ENCODE measurements at regions not wholly inside any gene's neighbourhood (a gene's known extent, or its start where the extent isn't known, plus 50 kb on each side); places are given as distances from the start of the nearest gene placed in this dataset.

GRCh38 chr9:10690546-10690945 lies 77.7 kb upstream of the PTPRD start:
- H2AFZ ChIP-seq (ENCODE audit: insufficient read depth, low read depth, low read length, poor library complexity, severe bottlenecking) = no peak overlapping the region
- no peak for ATAC-seq (ENCODE audit: low read depth)
- Mint-ChIP-seq H3K27ac (no peak overlapping the region), H3K9me3 (ENCODE audit: insufficient read depth) (no peaks in the 10 kb centered on the region), H3K4me3 (no peak overlapping the region), H3K27me3 (no peaks in the 10 kb centered on the region), H3K4me1 (no peaks in the 10 kb centered on the region)
- no peaks in the 10 kb centered on the region for H3K36me3 ChIP-seq (replicated peaks in 1 of 2; ENCODE audit: control extremely low read depth in 1 of 2, control insufficient read depth in 1 of 2, extremely low read depth in 1 of 2, insufficient read depth in 2 of 2, low read length in 1 of 2)
- H3K9me3 ChIP-seq (ENCODE audit: control extremely low read depth in 1 of 3, control insufficient read depth in 2 of 3, insufficient read depth in 1 of 3, low read length in 2 of 3) = no peaks in the 10 kb centered on the region
- H3K9ac ChIP-seq (ENCODE audit: low read length) = no peak overlapping the region
- no peaks in the 10 kb centered on the region for H3K4me1 ChIP-seq (ENCODE audit: control insufficient read depth in 2 of 2, insufficient read depth in 2 of 2, low read length in 2 of 2)
- ChIA-PET POLR2A (no interaction called here), CTCF (no interaction called here)
- no peak overlapping the region for H3K4me3 ChIP-seq (ENCODE audit: control extremely low read depth in 1 of 5, extremely low read depth in 1 of 5, insufficient read depth in 1 of 5, low read depth in 2 of 5, low read length in 4 of 5)
- H3K27ac ChIP-seq (ENCODE audit: low read length in 2 of 2) = no peak overlapping the region
- intact Hi-C loops (cut with micrococcal nuclease) = no loop called here
- DNase-seq = no peak
- TF ChIP-seq, protein P1, sequence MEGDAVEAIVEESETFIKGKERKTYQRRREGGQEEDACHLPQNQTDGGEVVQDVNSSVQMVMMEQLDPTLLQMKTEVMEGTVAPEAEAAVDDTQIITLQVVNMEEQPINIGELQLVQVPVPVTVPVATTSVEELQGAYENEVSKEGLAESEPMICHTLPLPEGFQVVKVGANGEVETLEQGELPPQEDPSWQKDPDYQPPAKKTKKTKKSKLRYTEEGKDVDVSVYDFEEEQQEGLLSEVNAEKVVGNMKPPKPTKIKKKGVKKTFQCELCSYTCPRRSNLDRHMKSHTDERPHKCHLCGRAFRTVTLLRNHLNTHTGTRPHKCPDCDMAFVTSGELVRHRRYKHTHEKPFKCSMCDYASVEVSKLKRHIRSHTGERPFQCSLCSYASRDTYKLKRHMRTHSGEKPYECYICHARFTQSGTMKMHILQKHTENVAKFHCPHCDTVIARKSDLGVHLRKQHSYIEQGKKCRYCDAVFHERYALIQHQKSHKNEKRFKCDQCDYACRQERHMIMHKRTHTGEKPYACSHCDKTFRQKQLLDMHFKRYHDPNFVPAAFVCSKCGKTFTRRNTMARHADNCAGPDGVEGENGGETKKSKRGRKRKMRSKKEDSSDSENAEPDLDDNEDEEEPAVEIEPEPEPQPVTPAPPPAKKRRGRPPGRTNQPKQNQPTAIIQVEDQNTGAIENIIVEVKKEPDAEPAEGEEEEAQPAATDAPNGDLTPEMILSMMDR (IDR thresholded peaks at IDR 0.05) = no peak
- TF ChIP-seq EZH2 (IDR thresholded peaks at IDR 0.05; ENCODE audit: borderline replicate concordance, insufficient read depth, low read depth, low read length, poor library complexity, severe bottlenecking) = no peak
- H3K27me3 ChIP-seq (replicated peaks in 1 of 4; ENCODE audit: control extremely low read depth in 1 of 4, control insufficient read depth in 3 of 4, insufficient read depth in 4 of 4, low read length in 3 of 4) = no peaks in the 10 kb centered on the region
- no peaks in the 10 kb centered on the region for H4K20me1 ChIP-seq (ENCODE audit: control insufficient read depth, insufficient read depth, low read length, poor library complexity, severe bottlenecking)
- WGBS (ENCODE audit: insufficient coverage) = no CpG with 5 or more reads among the region's 2 CpGs
- H3K79me2 ChIP-seq (ENCODE audit: control insufficient read depth, insufficient read depth, low read length) = no peaks in the 10 kb centered on the region
- H3K4me2 ChIP-seq (replicated peaks; ENCODE audit: low read depth, low read length, poor library complexity, severe bottlenecking) = no peak overlapping the region

DNA sequence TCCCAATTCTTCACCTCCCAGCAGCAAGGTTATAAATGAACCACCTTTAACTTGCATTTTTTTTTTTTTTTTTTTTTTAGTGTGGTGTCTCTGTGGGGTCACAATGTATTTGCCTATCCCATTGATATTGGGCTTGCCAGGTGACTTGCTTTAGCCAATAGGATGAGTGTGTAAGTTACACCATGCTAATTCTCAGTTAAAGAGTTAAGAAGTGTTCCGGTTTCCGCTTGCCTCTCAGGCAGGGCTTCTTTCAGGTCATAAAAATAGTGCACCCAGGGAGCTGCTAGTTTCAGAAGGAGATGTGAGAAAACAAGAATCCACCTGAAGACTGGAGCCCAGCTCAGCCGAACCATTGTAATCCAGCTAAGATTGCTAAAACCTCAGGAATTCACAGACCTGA lies 84.2 kb upstream of the PTPRD start:
- Histone ChIP-seq H3K27ac (ENCODE audit: low read length in 2 of 2) (no peak overlapping the region), H3K36me3 (replicated peaks in 1 of 2; ENCODE audit: control extremely low read depth in 1 of 2, control insufficient read depth in 1 of 2, extremely low read depth in 1 of 2, insufficient read depth in 2 of 2, low read length in 1 of 2) (no peaks in the 10 kb centered on the region), H4K20me1 (ENCODE audit: control insufficient read depth, insufficient read depth, low read length, poor library complexity, severe bottlenecking) (no peaks in the 10 kb centered on the region), H3K79me2 (ENCODE audit: control insufficient read depth, insufficient read depth, low read length) (no peaks in the 10 kb centered on the region), H3K4me2 (replicated peaks; ENCODE audit: low read depth, low read length, poor library complexity, severe bottlenecking) (no peak overlapping the region), H3K4me3 (ENCODE audit: control extremely low read depth in 1 of 5, extremely low read depth in 1 of 5, insufficient read depth in 1 of 5, low read depth in 2 of 5, low read length in 4 of 5) (no peak overlapping the region), H3K27me3 (replicated peaks in 1 of 4; ENCODE audit: control extremely low read depth in 1 of 4, control insufficient read depth in 3 of 4, insufficient read depth in 4 of 4, low read length in 3 of 4) (no peaks in the 10 kb centered on the region), H3K9me3 (ENCODE audit: control extremely low read depth in 1 of 3, control insufficient read depth in 2 of 3, insufficient read depth in 1 of 3, low read length in 2 of 3) (no peaks in the 10 kb centered on the region), H3K4me1 (ENCODE audit: control insufficient read depth in 2 of 2, insufficient read depth in 2 of 2, low read length in 2 of 2) (no peaks in the 10 kb centered on the region), H3K9ac (ENCODE audit: low read length) (no peak overlapping the region), H2AFZ (ENCODE audit: insufficient read depth, low read depth, low read length, poor library complexity, severe bottlenecking) (no peak overlapping the region)
- intact Hi-C loops (cut with micrococcal nuclease) = no loop called here
- POLR2A ChIA-PET = no interaction called here
- H3K27me3 Mint-ChIP-seq = no peaks in the 10 kb centered on the region
- no peak overlapping the region for H3K27ac Mint-ChIP-seq
- peaks cover 2% of the 10 kb centered on the region for H3K9me3 Mint-ChIP-seq (ENCODE audit: insufficient read depth)
- TF ChIP-seq, protein P1 (IDR thresholded peaks at IDR 0.05) = no peak
- TF ChIP-seq EZH2 (IDR thresholded peaks at IDR 0.05; ENCODE audit: borderline replicate concordance, insufficient read depth, low read depth, low read length, poor library complexity, severe bottlenecking) = no peak
- DNase-seq (no peak), ATAC-seq (ENCODE audit: low read depth) (no peak)
- CTCF ChIA-PET = no interaction called here
- no peaks in the 10 kb centered on the region for H3K4me1 Mint-ChIP-seq
- no peak overlapping the region for H3K4me3 Mint-ChIP-seq
- WGBS (ENCODE audit: insufficient coverage) = 80% methylated on average over 1 of the region's 3 CpGs

All from B cell (primary cell).